ENCODE measurements at regions not wholly inside any gene's neighbourhood (a gene's known extent, or its start where the extent isn't known, plus 50 kb on each side); places are given as distances from the start of the nearest gene placed in this dataset.

DNA sequence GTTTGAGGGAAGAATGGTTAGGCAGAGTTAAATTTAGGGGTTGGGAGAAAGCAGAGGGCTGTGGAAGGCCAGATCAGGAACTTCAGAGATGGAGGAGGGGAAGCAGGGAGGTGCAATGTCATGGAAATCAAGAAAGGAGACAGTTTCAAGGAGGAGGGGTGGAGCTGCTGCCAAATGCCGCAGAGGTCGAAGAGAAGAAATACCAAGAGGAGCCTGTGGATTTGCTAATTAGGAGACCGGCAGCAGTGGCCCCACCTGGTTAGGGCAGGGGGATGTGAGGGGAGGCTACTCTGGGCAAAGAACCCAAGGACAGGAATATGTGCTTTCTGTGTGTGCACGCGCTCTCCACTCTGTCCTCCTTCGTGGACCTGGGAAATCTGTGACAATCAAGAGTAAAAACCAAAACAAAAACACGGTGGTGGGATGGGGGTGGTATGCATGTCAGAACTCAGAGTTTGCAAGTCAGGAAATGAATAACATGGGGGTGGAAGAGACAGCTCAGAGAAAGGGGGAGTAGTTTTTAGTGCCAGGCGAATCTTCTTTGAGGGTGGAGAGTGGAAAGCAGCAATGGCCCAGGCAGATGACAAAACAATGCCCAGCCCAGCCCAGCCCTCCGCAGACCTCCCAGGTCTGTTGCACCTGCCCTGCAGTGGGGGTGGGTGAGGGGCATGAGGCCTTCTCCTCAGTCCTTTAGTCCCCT, 102.9 kb upstream of the PAX2 start:
- Histone ChIP-seq H3K36me3 (ENCODE audit: control insufficient read depth in 1 of 2, insufficient read depth in 2 of 2, low read length in 2 of 2) (no peaks in the 10 kb centered on the region), H3K27me3 (ENCODE audit: insufficient read depth, low read length) (no peaks in the 10 kb centered on the region), H3K4me2 (ENCODE audit: low read length) (no peak overlapping the region), H2AFZ (ENCODE audit: low read depth, low read length, poor library complexity, severe bottlenecking) (no peak overlapping the region), H3K9ac (ENCODE audit: low read length) (no peak overlapping the region), H3K4me1 (ENCODE audit: control insufficient read depth in 1 of 2, insufficient read depth in 2 of 2, low read length in 2 of 2) (peaks cover 4 to 20% of the 10 kb centered on the region in 2 experiments; a peak in 3 of 4 replicates), H4K20me1 (ENCODE audit: insufficient read depth) (no peaks in the 10 kb centered on the region), H3K4me3 (replicated peaks in 1 of 2; ENCODE audit: low read depth in 1 of 2, low read length in 2 of 2) (no peak overlapping the region), H3K9me3 (ENCODE audit: control insufficient read depth in 1 of 2, insufficient read depth in 1 of 2, low read depth in 1 of 2, low read length in 2 of 2) (no peaks in the 10 kb centered on the region), H3K27ac (ENCODE audit: low read depth, low read length) (no peak overlapping the region), H3K79me2 (ENCODE audit: insufficient read depth, low read length) (no peaks in the 10 kb centered on the region), H3K9me2 (ENCODE audit: insufficient read depth) (no peaks in the 10 kb centered on the region)
- CTCF ChIA-PET = no interaction called here
- no TSS peak for BruUV-seq (replicated peaks)
- TF ChIP-seq JUND (IDR thresholded peaks at IDR 0.05) (no peak), SRF (IDR thresholded peaks at IDR 0.05; ENCODE audit: low read depth) (no peak), RAD21 (IDR thresholded peaks at IDR 0.05; ENCODE audit: low read depth) (no peak), ZFX (IDR thresholded peaks at IDR 0.05) (no peak), SIN3A (IDR thresholded peaks at IDR 0.05; ENCODE audit: low read depth) (no peak), MAX (IDR thresholded peaks at IDR 0.05) (no peak), SP1 (IDR thresholded peaks at IDR 0.05; ENCODE audit: low read depth) (no peak), POLR2AphosphoS5 (IDR thresholded peaks at IDR 0.05; ENCODE audit: low read depth, low read length) (no peak), FOSL1 (IDR thresholded peaks at IDR 0.05; ENCODE audit: low read depth) (no peak)
- intact Hi-C loops (cut with micrococcal nuclease) = no loop called here
- no peak for ATAC-seq
- no peak for DNase-seq (ENCODE audit: low read depth, low spot score)
- RAD21 ChIA-PET (ENCODE audit: low non-redundant PET in 1 of 2, low total read pairs in 2 of 2, uncharacterized antibody in 2 of 2, unreplicated experiment in 2 of 2) = no interaction called here
- POLR2A ChIA-PET = no interaction called here

- Histone ChIP-seq H3K4me2 (ENCODE audit: low read length) (0 out of 2 replicates have a peak overlapping the region, but pooled peaks have one; percentile 6), H3K9ac (ENCODE audit: low read length) (no peak overlapping the region), H3K4me1 (ENCODE audit: control insufficient read depth in 1 of 2, insufficient read depth in 2 of 2, low read length in 2 of 2) (peaks cover 4 to 10% of the 10 kb centered on the region in 2 experiments; a peak in 3 of 4 replicates), H2AFZ (ENCODE audit: low read depth, low read length, poor library complexity, severe bottlenecking) (no peak overlapping the region), H3K9me3 (ENCODE audit: control insufficient read depth in 1 of 2, insufficient read depth in 1 of 2, low read depth in 1 of 2, low read length in 2 of 2) (no peaks in the 10 kb centered on the region), H3K27ac (ENCODE audit: low read depth, low read length) (no peak overlapping the region), H3K4me3 (replicated peaks in 1 of 2; ENCODE audit: low read depth in 1 of 2, low read length in 2 of 2) (no peak overlapping the region), H3K79me2 (ENCODE audit: insufficient read depth, low read length) (no peaks in the 10 kb centered on the region), H3K9me2 (ENCODE audit: insufficient read depth) (no peaks in the 10 kb centered on the region), H4K20me1 (ENCODE audit: insufficient read depth) (no peaks in the 10 kb centered on the region), H3K36me3 (ENCODE audit: control insufficient read depth in 1 of 2, insufficient read depth in 2 of 2, low read length in 2 of 2) (no peaks in the 10 kb centered on the region), H3K27me3 (ENCODE audit: insufficient read depth, low read length) (no peaks in the 10 kb centered on the region)
- ChIA-PET POLR2A (no interaction called here), RAD21 (ENCODE audit: low non-redundant PET in 1 of 2, low total read pairs in 2 of 2, uncharacterized antibody in 2 of 2, unreplicated experiment in 2 of 2) (no interaction called here), CTCF (interaction anchor here (1.2 kb wide), 1 partner anchor 98 kb away, joined by 3 read pairs; no protein-coding TSS in a partner anchor)
- BruUV-seq (replicated peaks) = no TSS peak
- peak; percentile 49 for TF ChIP-seq TCF7L2 (IDR thresholded peaks at IDR 0.05; ENCODE audit: borderline replicate concordance, extremely low read depth, insufficient read depth, insufficient read length)
- TF ChIP-seq, protein P1, sequence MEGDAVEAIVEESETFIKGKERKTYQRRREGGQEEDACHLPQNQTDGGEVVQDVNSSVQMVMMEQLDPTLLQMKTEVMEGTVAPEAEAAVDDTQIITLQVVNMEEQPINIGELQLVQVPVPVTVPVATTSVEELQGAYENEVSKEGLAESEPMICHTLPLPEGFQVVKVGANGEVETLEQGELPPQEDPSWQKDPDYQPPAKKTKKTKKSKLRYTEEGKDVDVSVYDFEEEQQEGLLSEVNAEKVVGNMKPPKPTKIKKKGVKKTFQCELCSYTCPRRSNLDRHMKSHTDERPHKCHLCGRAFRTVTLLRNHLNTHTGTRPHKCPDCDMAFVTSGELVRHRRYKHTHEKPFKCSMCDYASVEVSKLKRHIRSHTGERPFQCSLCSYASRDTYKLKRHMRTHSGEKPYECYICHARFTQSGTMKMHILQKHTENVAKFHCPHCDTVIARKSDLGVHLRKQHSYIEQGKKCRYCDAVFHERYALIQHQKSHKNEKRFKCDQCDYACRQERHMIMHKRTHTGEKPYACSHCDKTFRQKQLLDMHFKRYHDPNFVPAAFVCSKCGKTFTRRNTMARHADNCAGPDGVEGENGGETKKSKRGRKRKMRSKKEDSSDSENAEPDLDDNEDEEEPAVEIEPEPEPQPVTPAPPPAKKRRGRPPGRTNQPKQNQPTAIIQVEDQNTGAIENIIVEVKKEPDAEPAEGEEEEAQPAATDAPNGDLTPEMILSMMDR (IDR thresholded peaks at IDR 0.05 in 2 of 3, conservative IDR thresholded peaks at IDR 0.05 in 1 of 3; ENCODE audit: borderline replicate concordance in 1 of 3, insufficient read depth in 1 of 3, low read depth in 2 of 3, low read length in 2 of 3) = no peak
- intact Hi-C loops (cut with micrococcal nuclease) = no loop called here
- DNase-seq (ENCODE audit: low read depth, low spot score) = no peak
- ATAC-seq = peak; percentile 48
These were observed 100.3 kb upstream of the PAX2 start for GRCh38 chr10:100645091-100645490.

Measured in HCT116 (cell line).